ENCODE measurements at regions not wholly inside any gene's neighbourhood (a gene's known extent, or its start where the extent isn't known, plus 50 kb on each side); places are given as distances from the start of the nearest gene placed in this dataset.

DNA sequence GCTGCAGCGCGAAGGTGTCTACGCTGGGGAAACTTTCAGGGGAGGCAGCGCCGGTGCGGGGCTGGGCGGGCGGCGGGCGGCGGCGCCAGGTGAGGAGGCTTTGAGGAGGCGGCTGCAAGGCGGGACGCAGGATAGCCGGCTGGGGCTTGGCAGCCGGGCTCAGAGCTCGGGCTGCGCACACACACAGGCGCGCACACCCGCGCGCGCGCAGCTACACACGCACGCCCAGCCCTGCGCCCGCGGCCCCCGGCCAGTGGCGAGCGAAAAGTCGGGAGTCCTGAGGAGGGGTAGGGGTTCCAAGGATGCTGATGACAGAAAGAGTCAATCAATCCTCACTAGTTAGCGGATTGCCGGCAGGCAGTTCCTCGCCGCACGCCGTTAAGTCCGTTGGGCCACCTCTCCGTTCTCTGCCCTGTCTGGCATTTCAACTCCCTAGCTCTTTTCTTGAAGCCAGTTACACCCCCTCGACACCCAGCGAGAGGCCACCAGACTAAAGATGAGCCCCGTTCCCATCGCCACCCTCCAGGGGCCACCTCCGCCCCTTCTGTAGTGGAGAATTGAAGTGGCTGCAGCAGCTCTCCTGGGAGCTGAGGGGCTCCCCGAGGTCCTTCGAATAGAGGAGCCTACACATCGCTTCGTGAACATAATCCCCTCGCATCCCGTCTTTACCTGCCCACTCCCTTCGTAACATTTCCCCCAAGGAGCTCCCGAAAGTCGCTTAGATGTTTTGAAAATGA lies 1640.3 kb upstream of the C9orf72 start, which contains the start of gene LINGO2 (continued):
- TF ChIP-seq SIN3A (conservative IDR thresholded peaks at IDR 0.05 in 1 of 2, IDR thresholded peaks at IDR 0.05 in 1 of 2; ENCODE audit: low read depth in 1 of 2, low read length in 2 of 2): peak in 1 of 2 experiments; percentile 81; a peak in 2 of 4 replicates
- no peak for TF ChIP-seq HDAC6 (IDR thresholded peaks at IDR 0.05; ENCODE audit: low read depth, low read length)
- TF ChIP-seq, protein P1, sequence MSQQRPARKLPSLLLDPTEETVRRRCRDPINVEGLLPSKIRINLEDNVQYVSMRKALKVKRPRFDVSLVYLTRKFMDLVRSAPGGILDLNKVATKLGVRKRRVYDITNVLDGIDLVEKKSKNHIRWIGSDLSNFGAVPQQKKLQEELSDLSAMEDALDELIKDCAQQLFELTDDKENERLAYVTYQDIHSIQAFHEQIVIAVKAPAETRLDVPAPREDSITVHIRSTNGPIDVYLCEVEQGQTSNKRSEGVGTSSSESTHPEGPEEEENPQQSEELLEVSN (IDR thresholded peaks at IDR 0.05): 0 out of 2 replicates have a peak, but pooled peaks have one; percentile 44
- 0 out of 2 replicates have a peak, but pooled peaks have one; percentile 84 for TF ChIP-seq RBBP5 (IDR thresholded peaks at IDR 0.05; ENCODE audit: borderline replicate concordance, low read depth, low read length)
- TF ChIP-seq BCL11A (IDR thresholded peaks at IDR 0.05; ENCODE audit: low read depth in 2 of 2, low read length in 2 of 2): no peak
